ENCODE measurements at regions not wholly inside any gene's neighbourhood (a gene's known extent, or its start where the extent isn't known, plus 50 kb on each side); places are given as distances from the start of the nearest gene placed in this dataset.
"Not testable (repeated sequence)": the region's sequence is repeated elsewhere in the genome, so short reads cannot be mapped to it uniquely, and the experiment has no call there.

- Histone ChIP-seq H3K79me2 (ENCODE audit: insufficient read depth, low read length) (no peaks in the 10 kb centered on the region), H3K9me3 (replicated peaks in 1 of 2; ENCODE audit: control insufficient read depth in 1 of 2, insufficient read depth in 1 of 2, low read length in 2 of 2) (no peaks in the 10 kb centered on the region), H3K4me2 (replicated peaks; ENCODE audit: extremely low read depth, low read length, poor library complexity, severe bottlenecking) (no peak overlapping the region), H3K4me1 (ENCODE audit: control insufficient read depth in 1 of 2, insufficient read depth in 2 of 2, low read length in 2 of 2) (no peaks in the 10 kb centered on the region), H3K9ac (ENCODE audit: insufficient read depth, low read length, poor library complexity, severe bottlenecking) (no peak overlapping the region), H2AFZ (ENCODE audit: insufficient read depth, low read depth, low read length, poor library complexity, severe bottlenecking) (no peak overlapping the region), H3K4me3 (replicated peaks in 1 of 3; ENCODE audit: low read depth in 2 of 3, low read length in 3 of 3) (no peak overlapping the region), H3K27ac (ENCODE audit: low read depth in 1 of 2, low read length in 2 of 2) (no peak overlapping the region), H3K36me3 (replicated peaks in 1 of 2; ENCODE audit: control insufficient read depth in 1 of 2, insufficient read depth in 2 of 2, low read length in 2 of 2) (no peaks in the 10 kb centered on the region), H3K27me3 (ENCODE audit: control insufficient read depth in 2 of 2, insufficient read depth in 2 of 2, low read length in 2 of 2) (no peaks in the 10 kb centered on the region), H4K20me1 (ENCODE audit: insufficient read depth, low read length) (no peaks in the 10 kb centered on the region)
- Mint-ChIP-seq H3K27me3 (ENCODE audit: low read depth in 3 of 3) (peaks cover 0 to 2% (median 0%) of the 10 kb centered on the region in 3 donors), H3K27ac (no peak overlapping the region), H3K9me3 (peaks cover 0 to 7% (median 0%) of the 10 kb centered on the region in 7 donors), H3K4me1 (no peaks in the 10 kb centered on the region), H3K4me3 (no peak overlapping the region), H3K36me3 (no peaks in the 10 kb centered on the region)
- WGBS (ENCODE audit: insufficient coverage), result 17% methylated on average over 1 of the region's 2 CpGs
- TF ChIP-seq, protein P1, sequence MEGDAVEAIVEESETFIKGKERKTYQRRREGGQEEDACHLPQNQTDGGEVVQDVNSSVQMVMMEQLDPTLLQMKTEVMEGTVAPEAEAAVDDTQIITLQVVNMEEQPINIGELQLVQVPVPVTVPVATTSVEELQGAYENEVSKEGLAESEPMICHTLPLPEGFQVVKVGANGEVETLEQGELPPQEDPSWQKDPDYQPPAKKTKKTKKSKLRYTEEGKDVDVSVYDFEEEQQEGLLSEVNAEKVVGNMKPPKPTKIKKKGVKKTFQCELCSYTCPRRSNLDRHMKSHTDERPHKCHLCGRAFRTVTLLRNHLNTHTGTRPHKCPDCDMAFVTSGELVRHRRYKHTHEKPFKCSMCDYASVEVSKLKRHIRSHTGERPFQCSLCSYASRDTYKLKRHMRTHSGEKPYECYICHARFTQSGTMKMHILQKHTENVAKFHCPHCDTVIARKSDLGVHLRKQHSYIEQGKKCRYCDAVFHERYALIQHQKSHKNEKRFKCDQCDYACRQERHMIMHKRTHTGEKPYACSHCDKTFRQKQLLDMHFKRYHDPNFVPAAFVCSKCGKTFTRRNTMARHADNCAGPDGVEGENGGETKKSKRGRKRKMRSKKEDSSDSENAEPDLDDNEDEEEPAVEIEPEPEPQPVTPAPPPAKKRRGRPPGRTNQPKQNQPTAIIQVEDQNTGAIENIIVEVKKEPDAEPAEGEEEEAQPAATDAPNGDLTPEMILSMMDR (IDR thresholded peaks at IDR 0.05), result no peak
- intact Hi-C loops (cut with micrococcal nuclease), result no loop called here
- no peak for DNase-seq
These were observed 1085.2 kb upstream of the AMELY start for GRCh38 chrY:7996726-7997125.

DNA sequence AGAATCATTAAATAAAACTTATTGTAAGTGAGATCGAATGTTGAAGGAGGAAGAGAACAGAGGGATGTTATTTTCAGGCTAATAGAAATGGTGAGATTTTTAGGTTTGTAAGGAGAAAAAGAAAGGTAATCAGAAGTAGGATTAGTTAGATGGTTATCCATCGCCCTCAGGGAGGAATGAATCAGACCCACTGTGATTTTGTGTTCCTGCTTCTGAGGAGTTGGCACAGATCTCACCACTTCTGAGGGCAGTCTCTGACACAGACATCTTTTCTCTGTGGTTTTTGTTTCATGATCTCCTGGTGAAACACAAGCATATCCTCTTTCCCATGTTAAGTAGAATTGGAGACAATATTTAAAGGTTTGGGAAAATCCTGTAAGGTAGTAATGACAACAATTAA, 1083.2 kb upstream of the AMELY start:
- DNase-seq; intact Hi-C loops (cut with micrococcal nuclease); H3K4me1 ChIP-seq (ENCODE audit: control insufficient read depth in 1 of 2, insufficient read depth in 2 of 2, low read length in 2 of 2); H4K20me1 ChIP-seq (ENCODE audit: insufficient read depth, low read length); H3K9me3 Mint-ChIP-seq; H3K27me3 ChIP-seq (ENCODE audit: control insufficient read depth in 2 of 2, insufficient read depth in 2 of 2, low read length in 2 of 2); H3K9ac ChIP-seq (ENCODE audit: insufficient read depth, low read length, poor library complexity, severe bottlenecking); H3K27ac Mint-ChIP-seq; H3K27me3 Mint-ChIP-seq (ENCODE audit: low read depth in 3 of 3); H3K9me3 ChIP-seq (replicated peaks in 1 of 2; ENCODE audit: control insufficient read depth in 1 of 2, insufficient read depth in 1 of 2, low read length in 2 of 2); H2AFZ ChIP-seq (ENCODE audit: insufficient read depth, low read depth, low read length, poor library complexity, severe bottlenecking); H3K4me3 Mint-ChIP-seq; H3K79me2 ChIP-seq (ENCODE audit: insufficient read depth, low read length); H3K36me3 Mint-ChIP-seq; H3K4me1 Mint-ChIP-seq; H3K4me2 ChIP-seq (replicated peaks; ENCODE audit: extremely low read depth, low read length, poor library complexity, severe bottlenecking); H3K27ac ChIP-seq (ENCODE audit: low read depth in 1 of 2, low read length in 2 of 2); H3K4me3 ChIP-seq (replicated peaks in 1 of 3; ENCODE audit: low read depth in 2 of 3, low read length in 3 of 3); H3K36me3 ChIP-seq (replicated peaks in 1 of 2; ENCODE audit: control insufficient read depth in 1 of 2, insufficient read depth in 2 of 2, low read length in 2 of 2): not testable (repeated sequence)
- no CpG with 5 or more reads among the region's 2 CpGs for WGBS (ENCODE audit: insufficient coverage)

Data from CD14-positive monocyte (primary cell).